Islet precursor cell (in vitro differentiated cells): ENCODE measurements at regions not wholly inside any gene's neighbourhood (a gene's known extent, or its start where the extent isn't known, plus 50 kb on each side); places are given as distances from the start of the nearest gene placed in this dataset.
"Not testable (repeated sequence)": the region's sequence is repeated elsewhere in the genome, so short reads cannot be mapped to it uniquely, and the experiment has no call there.

Source experiments
- DNase-seq: peaks from one replicate; pipeline ENCODE4 v3.0.0-alpha.2; 2018

DNA sequence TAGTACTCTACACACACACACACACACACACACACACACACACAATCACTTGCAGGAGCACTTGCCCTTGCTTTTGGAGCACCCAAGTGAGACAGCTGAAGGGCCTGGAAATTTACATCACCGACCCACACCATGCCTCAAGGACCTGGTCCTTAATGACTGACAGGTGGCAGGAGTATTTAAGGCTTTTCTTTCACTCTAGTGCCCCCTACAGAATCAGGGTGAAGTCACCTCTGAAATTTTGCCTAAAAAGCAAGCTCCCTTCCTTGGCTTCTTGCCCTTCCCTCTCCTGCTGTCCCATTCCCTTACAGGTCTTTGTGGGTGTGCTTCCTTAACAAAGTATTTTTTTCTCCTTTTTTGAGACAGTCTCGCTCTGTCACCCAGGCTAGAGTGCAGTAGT, 353.5 kb upstream of the IRAK1BP1 start:
- no peak for DNase-seq

DNA sequence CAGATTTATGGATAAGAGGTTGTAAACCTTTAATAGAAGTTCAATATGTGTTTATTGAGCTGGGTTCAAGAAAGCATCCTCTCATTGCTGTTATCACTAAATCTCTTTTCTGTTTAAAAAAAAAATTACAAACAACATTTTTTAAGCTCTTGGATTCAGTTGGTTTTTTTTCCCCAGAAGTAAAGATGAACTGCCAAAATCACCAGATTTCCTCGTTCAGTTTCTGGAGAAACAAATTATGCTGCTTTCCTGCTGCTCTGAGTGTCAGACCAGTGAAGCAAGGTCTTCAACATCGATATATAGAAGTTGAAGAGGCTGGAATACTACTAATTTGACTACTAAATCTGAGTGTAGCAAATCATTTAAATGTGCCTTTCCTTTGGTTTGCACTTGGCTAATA, 352.1 kb upstream of the IRAK1BP1 start:
- DNase-seq: no peak

DNA sequence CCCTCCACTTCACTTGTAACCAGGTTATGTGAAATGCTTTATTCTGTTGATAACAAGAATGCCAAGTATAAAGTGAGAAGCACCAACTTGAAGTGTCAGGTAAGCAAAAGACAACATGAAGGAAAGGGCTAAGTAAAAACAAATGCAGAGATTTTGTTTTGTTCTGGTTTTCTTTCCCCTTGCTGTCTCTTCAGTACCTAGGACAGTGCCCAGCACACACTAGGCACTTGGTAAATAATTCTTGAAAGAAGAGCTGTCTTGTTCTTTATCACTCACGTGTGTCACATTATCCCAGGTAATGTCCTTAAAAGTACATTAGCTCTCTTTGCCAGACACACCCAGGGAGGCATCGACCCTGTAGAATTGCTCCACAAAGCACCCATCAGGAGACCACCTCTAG, 350.0 kb upstream of the IRAK1BP1 start:
- no peak for DNase-seq

DNA sequence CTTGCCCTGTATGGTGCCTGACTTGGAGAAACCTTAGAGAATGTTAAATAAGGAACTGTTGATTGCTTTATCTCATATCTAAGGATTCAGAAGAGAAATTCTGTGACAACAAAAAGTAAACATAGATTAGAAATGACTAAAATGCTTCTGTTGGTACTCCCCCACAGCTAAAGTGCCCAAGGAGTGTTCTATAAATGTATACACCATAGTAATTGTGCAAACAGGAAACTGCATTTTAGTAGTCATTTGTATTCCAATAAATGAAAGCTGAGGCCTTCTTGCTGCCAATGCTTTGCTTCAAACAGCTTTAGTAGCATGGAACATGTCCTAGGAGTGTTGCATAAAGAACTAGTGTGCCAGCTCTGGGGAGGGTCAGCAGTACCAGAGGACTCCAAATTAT, 343.7 kb upstream of the IRAK1BP1 start:
- DNase-seq: no peak

DNA sequence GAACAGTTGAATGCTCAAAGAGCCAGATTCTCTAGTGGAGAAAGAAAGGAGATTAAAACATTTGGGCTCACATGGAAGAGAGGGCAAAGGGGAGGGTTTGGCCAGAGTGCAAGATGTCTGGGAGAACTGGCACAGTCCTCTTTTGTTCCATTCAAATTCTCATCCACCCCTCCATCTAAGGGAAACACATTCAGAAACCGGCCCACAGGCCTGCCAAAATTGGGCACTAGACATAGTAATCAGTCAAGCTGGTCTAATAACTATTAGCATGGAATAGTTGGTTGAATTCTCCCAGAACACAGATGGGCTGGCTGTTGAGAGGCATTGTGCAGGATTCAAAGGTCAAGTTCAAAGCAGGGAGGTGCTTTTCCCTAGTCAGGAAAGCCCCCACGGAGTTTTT, 341.4 kb upstream of the IRAK1BP1 start:
- DNase-seq: no peak

DNA sequence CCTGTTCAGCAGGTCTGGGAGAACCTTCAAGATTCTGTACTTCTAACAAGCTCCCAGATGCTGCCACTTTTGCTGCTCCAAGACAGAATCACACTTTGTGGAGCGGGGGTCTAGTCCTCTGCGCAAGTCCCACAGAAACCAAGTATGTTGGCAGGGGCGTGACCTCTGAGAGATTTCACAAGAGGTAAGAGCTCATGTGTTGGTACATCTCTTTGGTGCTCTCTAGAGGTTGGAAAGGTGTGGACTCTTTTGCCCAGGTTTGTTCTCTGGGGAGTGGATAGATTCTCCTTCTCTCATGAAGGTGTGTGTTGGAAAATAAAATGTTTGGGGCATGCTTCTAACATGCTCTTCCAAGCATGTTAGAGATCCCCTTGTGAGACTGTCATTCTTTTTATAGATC, 340.9 kb upstream of the IRAK1BP1 start:
- no peak for DNase-seq

DNA sequence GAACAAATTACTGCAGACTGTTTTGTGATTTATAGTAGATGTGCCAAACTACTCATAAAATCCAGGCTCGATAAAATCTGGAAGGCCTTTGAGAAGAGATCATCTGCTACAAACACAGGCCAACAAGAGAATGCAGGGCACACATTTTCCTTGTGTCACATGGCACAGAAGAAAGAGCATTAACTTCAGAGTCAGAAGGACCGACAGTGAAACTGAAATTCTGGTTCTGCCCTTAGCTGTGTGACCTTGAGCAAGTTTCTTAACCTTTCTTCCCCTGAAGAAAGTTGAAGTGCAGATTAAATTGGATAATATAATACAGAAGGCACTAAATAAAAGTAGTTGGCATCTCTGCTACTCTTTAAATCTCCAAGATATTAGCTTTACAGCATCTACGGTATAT, 338.4 kb upstream of the IRAK1BP1 start:
- DNase-seq: no peak

DNA sequence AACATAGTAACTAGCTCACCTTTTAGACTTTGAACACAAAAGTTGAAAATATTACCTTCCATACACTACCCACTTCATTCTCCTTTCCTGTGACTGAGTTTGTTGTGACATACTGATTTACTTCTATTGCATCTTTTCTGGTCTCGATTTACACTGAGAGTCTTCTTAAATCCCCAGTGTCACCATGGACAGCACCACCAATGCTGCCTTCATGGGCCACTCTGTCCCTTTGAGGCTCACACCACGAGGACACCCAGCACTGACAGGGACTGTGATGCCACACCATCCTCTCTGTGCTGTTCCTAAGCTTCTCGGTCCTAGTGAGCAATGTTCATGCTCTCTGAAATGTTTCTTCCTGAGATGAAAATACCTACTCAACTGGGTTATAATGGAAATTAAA, 337.1 kb upstream of the IRAK1BP1 start:
- no peak for DNase-seq

DNA sequence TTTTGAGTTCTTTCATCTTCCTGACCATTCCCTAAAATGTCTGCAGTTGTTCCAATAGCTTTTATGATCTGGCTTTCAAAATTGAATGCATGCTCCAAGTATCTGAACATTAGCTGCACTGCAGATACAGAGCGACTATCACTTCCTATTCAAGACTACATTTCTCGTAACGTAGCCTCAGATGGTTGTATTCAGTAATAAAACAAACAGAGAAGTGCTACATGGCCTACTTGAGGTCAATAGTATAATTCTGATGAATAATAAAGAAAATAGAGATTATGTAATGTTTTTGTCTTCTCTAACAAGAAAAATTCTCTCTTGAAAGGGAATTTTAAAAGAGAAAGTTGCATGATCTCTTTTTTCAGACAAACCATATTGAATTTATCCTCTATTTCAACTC, 333.9 kb upstream of the IRAK1BP1 start:
- DNase-seq: no peak

DNA sequence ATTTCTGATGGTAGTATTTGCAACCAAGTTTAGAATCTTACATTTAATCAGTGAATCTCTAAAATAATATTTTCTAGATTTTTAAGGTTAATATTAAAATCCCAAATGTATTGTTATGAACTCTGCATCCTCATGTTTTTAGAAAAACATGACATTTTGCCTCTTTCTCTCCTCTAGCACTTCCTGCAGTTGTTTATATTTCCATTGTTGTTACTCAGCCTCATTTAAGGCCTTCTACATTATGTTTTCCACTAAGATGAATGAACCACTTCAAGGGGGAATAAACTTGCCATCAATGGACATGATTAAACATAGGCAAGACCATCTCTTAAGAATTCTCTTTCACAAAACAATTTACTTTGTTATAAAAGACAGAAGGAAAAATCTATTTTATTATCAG, 333.5 kb upstream of the IRAK1BP1 start:
- DNase-seq: no peak

DNA sequence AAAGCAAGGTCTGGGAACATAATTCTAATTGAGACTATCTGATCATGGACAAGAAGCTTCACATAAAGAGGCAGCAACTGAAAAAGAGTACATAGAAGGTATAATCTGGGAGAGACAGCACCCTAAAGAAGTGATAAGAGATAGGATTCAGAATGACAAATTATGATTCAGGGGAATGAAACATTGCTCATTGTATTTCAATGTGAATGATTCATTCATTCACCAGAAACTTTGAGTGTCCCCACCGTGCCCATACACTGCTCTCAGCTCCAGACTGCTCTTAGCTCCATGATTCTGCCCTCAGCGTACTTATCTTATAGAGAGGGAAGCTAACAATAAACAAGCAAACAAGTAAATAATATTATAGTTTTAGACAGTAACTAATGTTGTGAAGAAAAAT, 329.3 kb upstream of the IRAK1BP1 start:
- no peak for DNase-seq

DNA sequence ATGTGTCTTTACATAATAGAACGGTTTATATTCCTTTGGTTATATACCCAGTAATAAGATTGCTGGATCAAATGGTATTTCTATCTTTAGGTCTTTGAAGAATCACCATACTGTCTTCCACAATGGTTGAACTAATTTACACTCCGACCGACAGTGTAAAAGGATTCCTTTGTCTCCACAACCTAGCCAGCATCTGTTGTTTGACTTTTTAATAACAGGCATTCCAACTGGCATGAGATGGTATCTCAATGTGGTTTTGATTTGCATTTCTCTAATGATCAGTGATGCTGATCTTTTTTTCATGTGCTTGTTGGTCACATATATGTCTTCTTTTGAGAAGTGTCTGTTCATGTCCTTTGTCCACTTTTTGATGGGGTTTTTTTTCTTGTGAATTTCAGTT, 319.7 kb upstream of the IRAK1BP1 start:
- not testable (repeated sequence) for DNase-seq

DNA sequence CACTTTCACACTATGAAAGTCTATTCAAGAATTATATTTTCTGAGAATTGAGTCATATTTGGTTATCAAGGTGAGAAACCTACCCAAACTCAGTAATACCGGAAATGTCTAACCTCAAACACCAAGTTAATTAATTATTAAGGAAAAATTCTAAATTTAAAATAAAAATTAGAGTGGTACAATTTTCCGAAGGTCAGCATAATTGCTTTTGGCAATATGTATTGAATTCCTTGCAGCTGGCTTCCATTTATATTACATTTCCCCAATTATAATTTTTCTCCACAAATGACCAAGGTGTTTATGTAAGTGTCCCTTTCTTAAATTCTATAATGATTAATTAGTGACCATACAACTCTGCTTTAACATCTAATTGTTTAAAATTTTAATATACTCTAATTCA, 316.0 kb upstream of the IRAK1BP1 start:
- DNase-seq: no peak

DNA sequence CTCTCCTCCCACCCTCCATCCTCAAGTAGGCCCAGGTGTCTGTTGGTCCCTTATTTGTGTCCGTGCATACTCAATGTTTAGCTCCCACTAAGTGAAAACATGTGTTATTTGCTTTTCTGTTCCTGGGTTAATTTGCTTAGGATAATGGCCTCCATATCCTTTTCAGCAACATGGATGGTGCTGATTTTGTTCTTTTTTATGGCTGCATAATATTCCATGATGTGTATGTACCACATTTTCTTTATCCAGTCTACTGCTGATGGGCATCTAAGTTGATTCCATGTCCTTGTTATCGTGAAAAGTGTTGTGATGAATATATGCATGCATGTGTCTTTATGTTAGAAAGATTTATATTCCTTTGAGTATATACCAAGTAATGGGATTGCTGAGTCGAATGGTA, 314.9 kb upstream of the IRAK1BP1 start:
- DNase-seq: no peak

DNA sequence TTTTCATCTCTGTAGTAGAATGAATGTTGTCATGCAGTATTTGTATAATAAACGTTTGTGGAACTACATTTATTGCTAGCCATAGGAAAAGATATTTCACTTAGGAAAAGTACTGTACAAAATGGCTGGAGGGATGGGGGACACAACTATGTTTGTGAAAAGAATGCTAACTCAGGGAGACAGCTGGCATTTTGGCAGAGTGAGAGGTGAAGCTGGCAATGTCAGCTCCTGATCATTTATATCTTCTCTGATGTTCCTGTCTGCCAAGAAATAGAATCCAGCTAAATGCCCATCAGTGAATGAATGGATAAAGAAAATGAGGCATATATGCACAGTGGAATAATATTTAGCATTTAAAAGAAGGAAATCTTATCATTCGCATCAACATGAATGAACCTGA, 313.0 kb upstream of the IRAK1BP1 start:
- no peak for DNase-seq

DNA sequence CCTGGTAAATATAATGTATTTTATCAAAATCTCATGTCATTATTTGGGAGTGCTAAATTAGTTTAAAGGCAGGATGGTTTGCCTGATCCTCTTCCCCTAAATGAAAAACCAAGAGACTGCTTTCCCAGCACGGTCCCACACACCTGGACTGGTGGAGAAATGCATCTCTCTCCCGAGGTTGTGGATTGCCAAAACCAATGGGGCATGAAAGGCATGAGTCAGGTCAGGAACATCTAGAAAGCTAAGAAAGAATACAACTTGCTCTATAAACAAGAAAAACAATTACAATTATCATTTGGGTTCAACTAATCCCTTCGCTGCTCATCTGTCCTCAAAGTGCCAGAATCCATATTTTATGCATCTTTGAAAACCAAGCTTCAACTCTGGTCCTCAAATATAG, 308.3 kb upstream of the IRAK1BP1 start:
- DNase-seq: no peak

DNA sequence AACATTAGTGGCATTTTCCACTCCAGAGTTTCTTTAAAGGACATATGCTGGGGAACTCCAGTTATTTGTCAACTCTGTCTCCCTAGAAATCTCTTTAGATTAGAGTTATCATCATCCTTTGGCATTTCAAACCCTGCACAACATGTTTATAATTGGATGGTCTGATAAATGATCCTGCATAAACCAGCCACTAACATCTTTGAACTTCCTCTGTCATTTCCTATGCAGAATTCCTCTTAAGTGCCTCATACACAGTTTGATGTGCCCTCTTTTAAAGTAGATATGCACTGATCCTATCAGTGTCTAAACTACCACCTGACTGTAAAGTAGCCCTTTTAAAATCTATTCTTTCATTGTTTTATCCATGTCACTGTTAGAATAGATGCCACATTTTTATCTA, 306.3 kb upstream of the IRAK1BP1 start:
- DNase-seq: no peak

DNA sequence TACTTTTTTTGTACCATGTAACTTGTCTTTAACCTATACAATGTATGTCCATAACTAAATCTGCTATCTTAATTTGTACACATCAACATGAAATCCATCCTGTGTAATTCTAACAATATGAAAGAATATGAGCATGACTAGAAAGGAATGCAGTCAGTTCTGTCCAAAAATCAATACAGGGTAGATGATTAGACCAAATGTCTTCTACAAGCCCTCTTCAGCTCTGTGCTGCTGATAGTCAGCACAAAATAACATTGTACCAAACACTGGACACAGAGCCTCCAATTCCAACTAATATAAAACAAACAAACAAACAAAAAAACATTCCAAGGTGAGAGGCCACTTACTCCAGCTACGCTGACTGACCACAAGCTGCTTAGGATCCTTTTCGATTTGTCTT, 301.4 kb upstream of the IRAK1BP1 start:
- DNase-seq: no peak

DNA sequence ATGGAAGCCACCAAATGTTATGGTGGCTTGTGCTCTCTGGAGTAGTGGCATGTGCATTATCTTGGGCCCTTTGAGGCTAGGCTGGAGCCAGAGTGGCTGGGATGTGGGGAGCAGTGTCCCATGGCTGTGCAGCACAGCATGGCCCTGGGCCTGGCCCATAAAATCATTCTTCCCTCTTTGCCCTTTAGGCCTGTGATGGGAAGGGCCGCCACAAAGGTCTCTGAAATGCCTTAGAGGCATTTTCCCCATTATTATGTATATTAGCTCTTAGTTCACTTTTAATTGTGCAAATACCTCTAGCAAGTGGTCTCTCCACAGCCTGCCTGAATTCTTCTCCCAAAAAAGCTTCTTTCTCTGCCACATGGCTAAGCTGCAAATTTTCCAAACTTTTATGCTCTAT, 297.3 kb upstream of the IRAK1BP1 start:
- no peak for DNase-seq

DNA sequence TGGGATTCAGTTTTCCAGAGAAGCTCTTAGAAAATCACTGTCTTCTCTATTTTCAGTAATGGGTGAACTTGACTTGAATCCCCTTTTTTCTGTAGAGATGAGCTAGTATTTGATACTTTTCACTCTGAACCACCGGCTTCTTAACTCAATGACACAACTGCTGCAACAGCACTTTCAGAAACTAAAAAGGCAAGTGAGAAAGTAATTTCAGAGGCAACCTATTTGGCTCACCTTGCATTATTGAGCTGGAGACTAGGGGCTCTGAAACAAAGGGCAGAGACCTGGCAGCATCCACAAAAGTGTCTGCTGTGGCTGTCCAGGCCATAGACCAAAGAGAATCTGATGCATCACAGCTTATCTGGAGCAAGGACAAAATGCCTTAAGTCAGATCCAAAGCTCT, 289.8 kb upstream of the IRAK1BP1 start:
- no peak for DNase-seq

DNA sequence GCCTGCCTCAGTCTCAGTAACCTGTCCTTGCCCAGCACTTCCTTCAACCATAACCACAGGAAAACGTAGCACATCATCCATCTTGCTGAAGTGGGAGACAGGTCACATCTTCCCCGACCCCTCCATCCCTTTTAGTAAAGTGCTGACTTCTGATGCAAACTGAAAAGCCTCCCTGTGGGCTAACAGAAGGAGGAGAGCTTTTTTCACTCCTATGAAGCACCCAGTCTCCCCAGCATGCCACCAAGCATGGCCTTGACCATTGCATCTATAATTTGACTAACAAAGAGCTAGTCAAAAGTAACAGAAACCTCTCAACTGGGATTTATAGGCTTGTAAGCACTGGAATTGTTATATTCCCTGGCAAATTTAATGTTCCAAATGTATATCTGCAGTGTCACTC, 288.9 kb upstream of the IRAK1BP1 start:
- no peak for DNase-seq

DNA sequence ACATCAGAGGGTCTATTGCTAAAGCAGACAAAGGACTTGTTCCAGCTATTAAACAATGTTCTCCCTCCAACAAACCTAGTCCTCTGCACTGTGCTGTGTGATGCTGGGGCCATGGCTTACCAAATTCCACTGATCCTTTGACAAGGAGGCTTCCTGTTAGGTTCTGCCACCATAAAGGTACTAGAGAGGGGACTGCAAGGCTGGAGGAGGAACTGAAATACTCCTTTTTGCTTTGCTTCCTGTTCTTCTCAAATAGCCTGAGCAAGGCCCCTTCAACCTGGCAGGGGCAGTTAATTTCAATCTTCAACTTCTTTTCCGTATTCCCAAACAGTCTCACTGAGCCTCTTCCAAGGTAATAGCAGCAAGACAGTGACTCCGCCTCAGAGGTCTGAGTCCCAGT, 286.4 kb upstream of the IRAK1BP1 start:
- no peak for DNase-seq

DNA sequence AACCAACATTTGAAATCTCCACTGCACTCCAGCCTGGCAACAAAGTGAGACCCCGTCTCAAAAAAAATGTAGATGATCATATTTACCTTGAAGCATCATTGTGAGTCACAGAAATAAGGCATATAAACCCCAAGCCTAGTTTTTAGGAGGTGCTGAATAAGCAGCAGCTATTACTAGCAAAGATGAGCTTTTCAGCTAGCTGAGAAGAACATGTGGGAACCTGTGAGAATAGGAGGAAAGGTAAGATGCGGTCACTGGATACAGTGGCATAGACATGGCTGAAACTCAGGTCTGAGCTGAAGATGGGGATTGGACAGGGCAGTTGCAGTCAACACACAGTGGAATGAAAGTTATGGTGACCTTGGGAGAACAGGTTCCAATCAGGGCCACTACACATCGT, 284.3 kb upstream of the IRAK1BP1 start:
- DNase-seq: no peak

DNA sequence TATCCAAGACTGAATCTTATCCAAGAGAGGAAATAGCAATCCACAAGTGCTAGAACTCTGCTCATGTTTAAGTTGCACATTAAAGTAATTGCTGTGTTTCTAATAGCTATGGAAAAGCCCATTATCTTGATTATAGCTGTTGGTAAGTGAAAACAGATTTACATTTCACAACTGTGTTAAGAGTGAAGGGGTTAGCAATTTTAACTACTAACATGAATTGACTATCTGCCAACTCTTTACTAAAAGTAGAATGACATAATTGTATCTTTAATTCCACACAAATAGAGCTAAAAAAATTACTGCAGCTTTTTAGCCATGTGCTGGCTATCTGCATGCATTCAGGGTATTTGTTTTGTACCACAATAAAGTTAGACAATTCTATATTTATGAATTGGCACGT, 277.9 kb upstream of the IRAK1BP1 start:
- no peak for DNase-seq

DNA sequence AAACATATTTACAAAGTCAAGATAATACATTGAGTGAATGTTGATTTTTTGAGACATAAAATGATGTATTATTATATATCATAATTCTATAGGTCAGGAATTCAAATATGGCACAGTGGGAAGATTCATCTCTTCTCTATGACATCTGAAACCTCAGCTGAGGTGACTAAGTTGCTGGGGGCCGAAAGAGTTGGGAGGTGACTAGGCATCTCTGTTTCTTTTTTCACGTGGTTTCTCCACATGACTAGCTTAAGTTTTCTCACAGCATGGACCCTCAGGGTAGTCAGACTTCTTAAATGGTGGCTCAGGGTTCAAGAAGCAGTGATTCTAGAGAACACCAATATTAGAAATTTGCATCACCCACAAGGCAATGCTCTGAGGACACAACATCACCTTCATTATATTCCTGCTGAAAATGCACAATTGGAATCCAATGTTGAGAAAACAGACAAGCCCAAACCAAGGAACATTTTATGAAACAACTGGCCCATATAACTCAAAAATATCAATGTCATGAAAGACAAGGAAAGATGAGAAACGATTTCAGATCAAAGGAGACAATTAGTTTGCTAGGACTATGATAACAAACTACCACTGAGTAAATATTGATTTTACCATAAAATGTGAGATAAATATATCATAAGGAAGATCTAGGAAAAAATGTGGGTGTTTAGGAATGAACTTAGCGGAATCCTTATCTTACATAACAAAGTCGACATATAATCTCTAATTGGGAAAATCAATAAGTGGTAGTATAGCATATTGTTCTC, 273.3 kb upstream of the IRAK1BP1 start:
- no peak for DNase-seq

DNA sequence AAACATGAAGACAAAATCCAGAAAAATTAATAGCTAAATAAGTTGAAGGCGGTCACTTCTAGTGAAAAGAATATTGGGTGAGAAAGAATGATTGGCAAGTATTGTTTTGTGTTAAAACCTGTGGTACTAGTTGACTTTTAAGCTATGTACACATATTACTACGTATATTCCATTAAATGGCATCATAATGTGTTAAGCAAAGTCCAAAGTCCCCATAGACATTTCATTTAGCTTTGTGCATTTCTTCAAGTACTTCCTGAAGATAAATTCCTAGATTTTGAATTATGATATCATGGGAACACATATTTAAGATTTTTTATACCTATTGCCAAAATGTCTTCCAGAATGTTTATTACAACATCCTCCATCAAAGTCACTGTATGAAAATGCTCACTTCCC, 272.7 kb upstream of the IRAK1BP1 start:
- DNase-seq: no peak
